Cardiac muscle cell (in vitro differentiated cells and primary cell): ENCODE measurements at regions not wholly inside any gene's neighbourhood (a gene's known extent, or its start where the extent isn't known, plus 50 kb on each side); places are given as distances from the start of the nearest gene placed in this dataset.
"Not testable (repeated sequence)": the region's sequence is repeated elsewhere in the genome, so short reads cannot be mapped to it uniquely, and the experiment has no call there.

Experiments used
- DNase-seq, 2 donors: peaks; one replicate each; pipeline versions ENCODE4 v3.0.0 to v3.0.0-alpha.2; 2010 to 2017; ENCODE audit warnings: low read depth in 1 of 2, low spot score in 1 of 2
- H3K27ac ChIP-seq: fragments of 200-600 bp; sonication (generic); 2 replicates; pipeline ENCODE4 v1.5.1; 2016
- H3K27me3 ChIP-seq: fragments of 200-600 bp; sonication (generic); 2 replicates; pipeline ENCODE4 v1.6.0; 2016; ENCODE audit warnings: control low read depth
- H3K36me3 ChIP-seq: fragments of 200-600 bp; sonication (generic); 2 replicates; pipeline ENCODE4 v1.5.1; 2016; ENCODE audit warnings: control low read depth
- H3K4me1 ChIP-seq: fragments of 200-600 bp; sonication (generic); 2 replicates; pipeline ENCODE4 v1.8.1; 2017; ENCODE audit warnings: low read depth, mild to moderate bottlenecking, mixed run types
- H3K4me3 ChIP-seq: fragments of 200-600 bp; sonication (generic); 2 replicates; pipeline ENCODE4 v1.5.1; 2016; ENCODE audit warnings: mild to moderate bottlenecking
- H3K9me3 ChIP-seq: fragments of 200-600 bp; sonication (generic); 2 replicates; pipeline ENCODE4 v1.5.1; 2017; ENCODE audit warnings: low read depth, mild to moderate bottlenecking, control low read depth
- CTCF ChIP-seq: IDR thresholded peaks from 2 replicates; pipeline ENCODE4 v1.5.1; 2012; ENCODE audit warnings: low read depth, mild to moderate bottlenecking, low read length

GRCh38 chr6:67792996-67793395 lies 842.1 kb upstream of the ADGRB3 start:
- H3K9me3 ChIP-seq = no peaks in the 10 kb centered on the region
- no peak overlapping the region for H3K27ac ChIP-seq

GRCh38 chr6:67790569-67790968 lies 844.5 kb upstream of the ADGRB3 start:
- Histone ChIP-seq H3K4me1 (no peaks in the 10 kb centered on the region), H3K9me3 (no peaks in the 10 kb centered on the region), H3K4me3 (no peak overlapping the region), H3K27me3 (no peaks in the 10 kb centered on the region), H3K36me3 (no peaks in the 10 kb centered on the region), H3K27ac (no peak overlapping the region)
- DNase-seq = no peak
- TF ChIP-seq CTCF = no peak

More at GRCh38 chr6:67792996-67793395, 842.1 kb upstream of the ADGRB3 start:
- Histone ChIP-seq H3K4me1 (no peaks in the 10 kb centered on the region), H3K27me3 (no peaks in the 10 kb centered on the region), H3K4me3 (no peak overlapping the region), H3K36me3 (no peaks in the 10 kb centered on the region)
- TF ChIP-seq CTCF = no peak
- no peak for DNase-seq

GRCh38 chr6:67787119-67787518 lies 848.0 kb upstream of the ADGRB3 start:
- H3K36me3 ChIP-seq, H3K27me3 ChIP-seq, H3K4me1 ChIP-seq, DNase-seq, H3K27ac ChIP-seq, H3K9me3 ChIP-seq, H3K4me3 ChIP-seq: not testable (repeated sequence)

- no peak for TF ChIP-seq CTCF
- peaks cover 6% of the 10 kb centered on the region for H3K4me1 ChIP-seq
- no peaks in the 10 kb centered on the region for H3K36me3 ChIP-seq
- no peak for DNase-seq
- H3K9me3 ChIP-seq = no peaks in the 10 kb centered on the region
- no peak overlapping the region for H3K4me3 ChIP-seq
- no peak overlapping the region for H3K27ac ChIP-seq
- no peaks in the 10 kb centered on the region for H3K27me3 ChIP-seq
Measured at GRCh38 chr6:67779876-67780275, 855.2 kb upstream of the ADGRB3 start.

GRCh38 chr6:67775333-67775732 lies 859.7 kb upstream of the ADGRB3 start:
- DNase-seq = no peak
- Histone ChIP-seq H3K27ac (no peak overlapping the region), H3K9me3 (no peaks in the 10 kb centered on the region), H3K4me1 (peaks cover 6% of the 10 kb centered on the region), H3K4me3 (no peak overlapping the region), H3K27me3 (peaks cover 9% of the 10 kb centered on the region), H3K36me3 (no peaks in the 10 kb centered on the region)
- no peak for TF ChIP-seq CTCF

- Histone ChIP-seq H3K27me3 (peaks cover 9% of the 10 kb centered on the region), H3K4me1 (no peaks in the 10 kb centered on the region), H3K4me3 (no peak overlapping the region), H3K36me3 (no peaks in the 10 kb centered on the region), H3K9me3 (no peaks in the 10 kb centered on the region), H3K27ac (no peak overlapping the region)
- no peak for DNase-seq
- no peak for TF ChIP-seq CTCF
Measured at GRCh38 chr6:67768972-67769371, 866.1 kb upstream of the ADGRB3 start.

GRCh38 chr6:67767046-67767822 lies 867.8 kb upstream of the ADGRB3 start:
- H3K36me3 ChIP-seq, DNase-seq, H3K4me1 ChIP-seq, H3K4me3 ChIP-seq, H3K9me3 ChIP-seq, H3K27ac ChIP-seq, H3K27me3 ChIP-seq: not testable (repeated sequence)
